ENCODE measurements at regions not wholly inside any gene's neighbourhood (a gene's known extent, or its start where the extent isn't known, plus 50 kb on each side); places are given as distances from the start of the nearest gene placed in this dataset.

- Histone ChIP-seq H3K4me3 (replicated peaks; ENCODE audit: insufficient read depth, low read length) (no peak overlapping the region), H3K27ac (replicated peaks) (no peak overlapping the region), H3K27me3 (ENCODE audit: insufficient read depth, poor library complexity, severe bottlenecking) (no peaks in the 10 kb centered on the region)
- no peak for DNase-seq (ENCODE audit: low read depth in 1 of 2, low spot score in 1 of 2)
- TF ChIP-seq CTCF (IDR thresholded peaks at IDR 0.05; ENCODE audit: insufficient read depth, low read length): no peak
- no peak for TF ChIP-seq SPI1 (IDR thresholded peaks at IDR 0.05; ENCODE audit: borderline replicate concordance, low read depth)
Observed at GRCh38 chr12:58368001-58368400, 426.6 kb downstream of the ATP23 start.

GRCh38 chr12:58369576-58369975, 428.2 kb downstream of the ATP23 start:
- TF ChIP-seq GABPA (IDR thresholded peaks at IDR 0.05; ENCODE audit: low read depth): no peak
- no peak for TF ChIP-seq REST (IDR thresholded peaks at IDR 0.05; ENCODE audit: insufficient replicate concordance, low read depth)
- TF ChIP-seq POLR2AphosphoS5 (IDR thresholded peaks at IDR 0.05; ENCODE audit: low read depth): no peak
- no peak for TF ChIP-seq CTCF (IDR thresholded peaks at IDR 0.05; ENCODE audit: insufficient read depth, low read length)
- no peak for TF ChIP-seq SPI1 (IDR thresholded peaks at IDR 0.05; ENCODE audit: borderline replicate concordance, low read depth)
- Histone ChIP-seq H3K27ac (replicated peaks) (no peak overlapping the region), H3K27me3 (ENCODE audit: insufficient read depth, poor library complexity, severe bottlenecking) (no peaks in the 10 kb centered on the region), H3K4me3 (replicated peaks; ENCODE audit: insufficient read depth, low read length) (no peak overlapping the region)
- DNase-seq (ENCODE audit: low read depth in 1 of 2, low spot score in 1 of 2): no peak

- Histone ChIP-seq H3K4me3 (replicated peaks; ENCODE audit: insufficient read depth, low read length) (no peak overlapping the region), H3K27ac (replicated peaks) (no peak overlapping the region), H3K27me3 (ENCODE audit: insufficient read depth, poor library complexity, severe bottlenecking) (no peaks in the 10 kb centered on the region)
- TF ChIP-seq POLR2AphosphoS5 (IDR thresholded peaks at IDR 0.05; ENCODE audit: low read depth) (no peak), REST (IDR thresholded peaks at IDR 0.05; ENCODE audit: insufficient replicate concordance, low read depth) (no peak), GABPA (IDR thresholded peaks at IDR 0.05; ENCODE audit: low read depth) (no peak), CTCF (IDR thresholded peaks at IDR 0.05; ENCODE audit: insufficient read depth, low read length) (no peak), SPI1 (IDR thresholded peaks at IDR 0.05; ENCODE audit: borderline replicate concordance, low read depth) (no peak)
- no peak for DNase-seq (ENCODE audit: low read depth in 1 of 2, low spot score in 1 of 2)
Observed at GRCh38 chr12:58372298-58372697, 430.9 kb downstream of the ATP23 start.

- TF ChIP-seq CTCF (IDR thresholded peaks at IDR 0.05; ENCODE audit: insufficient read depth, low read length) (no peak), SPI1 (IDR thresholded peaks at IDR 0.05; ENCODE audit: borderline replicate concordance, low read depth) (no peak), POLR2AphosphoS5 (IDR thresholded peaks at IDR 0.05; ENCODE audit: low read depth) (no peak), GABPA (IDR thresholded peaks at IDR 0.05; ENCODE audit: low read depth) (no peak)
- H3K27ac ChIP-seq (replicated peaks): no peak overlapping the region
- DNase-seq (ENCODE audit: low read depth in 1 of 2, low spot score in 1 of 2): no peak
- H3K27me3 ChIP-seq (ENCODE audit: insufficient read depth, poor library complexity, severe bottlenecking): no peaks in the 10 kb centered on the region
- H3K4me3 ChIP-seq (replicated peaks; ENCODE audit: insufficient read depth, low read length): no peak overlapping the region
Observed at GRCh38 chr12:58378028-58378427, 436.7 kb downstream of the ATP23 start.

Data from HL-60 (cell line).